IPS-15b (cell line): ENCODE measurements at regions not wholly inside any gene's neighbourhood (a gene's known extent, or its start where the extent isn't known, plus 50 kb on each side); places are given as distances from the start of the nearest gene placed in this dataset.

Experiments
- H3K27me3 ChIP-seq: one replicate; pipeline ENCODE4 v1.6.1; 2013; ENCODE audit warnings: low read length; ENCODE audit not compliant: control insufficient read depth, insufficient read depth
- H3K36me3 ChIP-seq: one replicate; pipeline ENCODE4 v1.6.1; 2013; ENCODE audit warnings: low read length; ENCODE audit not compliant: control insufficient read depth, insufficient read depth
- H3K4me1 ChIP-seq: one replicate; pipeline ENCODE4 v1.6.1; 2013; ENCODE audit warnings: mild to moderate bottlenecking, low read length; ENCODE audit not compliant: control insufficient read depth, insufficient read depth
- H3K4me3 ChIP-seq: one replicate; pipeline ENCODE4 v1.5.1; 2013; ENCODE audit warnings: low read depth, low read length
- H3K9ac ChIP-seq: one replicate; pipeline ENCODE4 v1.6.1; 2013; ENCODE audit warnings: low read depth, mild to moderate bottlenecking, low read length
- H3K9me3 ChIP-seq: one replicate; pipeline ENCODE4 v1.6.1; 2013; ENCODE audit warnings: mild to moderate bottlenecking, low read length; ENCODE audit not compliant: control insufficient read depth, insufficient read depth

- Histone ChIP-seq H3K9ac (no peak overlapping the region), H3K36me3 (no peaks in the 10 kb centered on the region), H3K27me3 (no peaks in the 10 kb centered on the region), H3K9me3 (no peaks in the 10 kb centered on the region), H3K4me1 (no peaks in the 10 kb centered on the region), H3K4me3 (no peak overlapping the region)
These were observed 129.4 kb upstream of the TLE3 start for GRCh38 chr15:70227147-70227546.

GRCh38 chr15:70226337-70226980 lies 128.7 kb upstream of the TLE3 start:
- no peak overlapping the region for H3K9ac ChIP-seq
- no peaks in the 10 kb centered on the region for H3K4me1 ChIP-seq
- no peaks in the 10 kb centered on the region for H3K9me3 ChIP-seq
- no peaks in the 10 kb centered on the region for H3K27me3 ChIP-seq
- no peaks in the 10 kb centered on the region for H3K36me3 ChIP-seq
- no peak overlapping the region for H3K4me3 ChIP-seq

- no peaks in the 10 kb centered on the region for H3K4me1 ChIP-seq
- no peaks in the 10 kb centered on the region for H3K27me3 ChIP-seq
- no peaks in the 10 kb centered on the region for H3K36me3 ChIP-seq
- H3K9ac ChIP-seq = no peak overlapping the region
- H3K4me3 ChIP-seq = no peak overlapping the region
- H3K9me3 ChIP-seq = no peaks in the 10 kb centered on the region
These were observed 127.7 kb upstream of the TLE3 start for GRCh38 chr15:70225416-70225815.

DNA sequence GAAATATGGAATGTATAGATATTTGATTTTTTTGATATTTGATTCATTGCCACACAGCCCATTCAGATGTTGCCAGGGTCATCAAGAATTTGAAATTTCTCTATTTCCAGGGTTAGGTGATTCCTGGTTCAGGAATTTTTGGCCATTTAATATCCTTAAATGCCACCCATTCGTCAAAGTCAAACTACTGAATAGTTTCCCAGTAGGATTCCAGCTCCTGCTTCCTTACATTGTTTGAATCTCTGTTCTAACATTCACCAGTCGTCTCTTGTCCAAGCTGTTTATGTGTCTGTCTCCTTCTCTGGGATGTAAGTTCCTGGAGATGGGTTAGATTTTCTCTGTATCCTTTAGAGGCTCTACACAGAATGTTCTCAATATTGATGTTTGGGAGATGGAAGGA lies 124.9 kb upstream of the TLE3 start:
- Histone ChIP-seq H3K9ac (no peak overlapping the region), H3K27me3 (no peaks in the 10 kb centered on the region), H3K4me3 (no peak overlapping the region), H3K9me3 (no peaks in the 10 kb centered on the region), H3K36me3 (no peaks in the 10 kb centered on the region), H3K4me1 (peaks cover 3% of the 10 kb centered on the region)

GRCh38 chr15:70220490-70221096 lies 122.9 kb upstream of the TLE3 start:
- peaks cover 3% of the 10 kb centered on the region for H3K4me1 ChIP-seq
- no peak overlapping the region for H3K4me3 ChIP-seq
- H3K36me3 ChIP-seq = no peaks in the 10 kb centered on the region
- H3K27me3 ChIP-seq = no peaks in the 10 kb centered on the region
- H3K9ac ChIP-seq = no peak overlapping the region
- H3K9me3 ChIP-seq = no peaks in the 10 kb centered on the region

DNA sequence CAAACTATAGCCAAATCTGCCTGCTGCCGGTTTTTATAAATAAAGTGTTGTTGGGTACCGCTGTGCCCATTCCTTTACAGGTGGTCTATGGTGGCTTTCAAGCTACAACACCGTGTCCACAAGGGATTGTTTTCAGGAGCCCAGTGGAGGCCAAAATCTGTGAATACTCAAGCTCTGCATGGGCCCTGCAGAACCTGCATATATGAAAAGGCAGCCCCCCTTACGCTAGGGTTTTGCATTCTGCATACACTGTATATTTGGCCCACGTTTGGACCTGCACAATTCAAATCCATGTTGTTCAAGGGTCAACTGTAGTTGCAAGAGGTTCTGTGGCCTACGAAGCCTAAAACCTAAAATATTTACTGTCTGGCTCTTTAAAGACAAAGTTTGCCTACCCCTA lies 122.2 kb upstream of the TLE3 start:
- Histone ChIP-seq H3K4me3 (no peak overlapping the region), H3K27me3 (no peaks in the 10 kb centered on the region), H3K36me3 (no peaks in the 10 kb centered on the region), H3K9ac (no peak overlapping the region), H3K4me1 (peaks cover 3% of the 10 kb centered on the region), H3K9me3 (no peaks in the 10 kb centered on the region)

DNA sequence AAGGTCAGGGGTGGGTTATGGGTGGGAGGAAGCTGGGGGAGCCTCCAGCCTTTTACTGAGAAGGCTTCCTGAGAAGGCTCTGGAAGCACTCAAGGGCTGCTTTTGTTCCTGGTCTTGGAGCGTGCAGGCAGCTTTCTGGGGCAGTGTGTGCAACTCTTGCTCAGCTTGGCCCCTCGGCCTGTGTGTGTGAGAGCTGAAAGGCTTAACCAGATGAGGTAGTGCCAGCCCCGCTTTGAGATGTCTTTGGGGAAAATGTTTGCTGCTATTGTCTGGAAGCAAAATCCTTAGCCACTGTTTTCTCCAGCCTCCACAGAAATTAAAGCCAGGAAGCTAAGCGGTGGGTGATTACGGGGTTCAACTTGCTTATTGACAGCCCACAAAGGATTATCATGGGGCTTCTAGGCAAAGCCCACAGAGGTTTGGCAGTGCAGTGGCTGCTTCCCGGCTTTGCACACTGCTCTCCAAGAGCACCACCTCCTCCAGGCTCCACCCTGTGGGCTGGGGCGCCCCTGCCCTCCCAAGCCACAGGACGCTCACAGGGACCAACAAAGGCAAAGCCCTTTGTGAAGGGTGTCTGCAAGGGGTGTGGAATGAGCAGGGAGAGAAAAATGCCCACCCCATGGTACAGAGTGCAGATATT lies 121.7 kb upstream of the TLE3 start:
- no peaks in the 10 kb centered on the region for H3K36me3 ChIP-seq
- H3K9me3 ChIP-seq = no peaks in the 10 kb centered on the region

DNA sequence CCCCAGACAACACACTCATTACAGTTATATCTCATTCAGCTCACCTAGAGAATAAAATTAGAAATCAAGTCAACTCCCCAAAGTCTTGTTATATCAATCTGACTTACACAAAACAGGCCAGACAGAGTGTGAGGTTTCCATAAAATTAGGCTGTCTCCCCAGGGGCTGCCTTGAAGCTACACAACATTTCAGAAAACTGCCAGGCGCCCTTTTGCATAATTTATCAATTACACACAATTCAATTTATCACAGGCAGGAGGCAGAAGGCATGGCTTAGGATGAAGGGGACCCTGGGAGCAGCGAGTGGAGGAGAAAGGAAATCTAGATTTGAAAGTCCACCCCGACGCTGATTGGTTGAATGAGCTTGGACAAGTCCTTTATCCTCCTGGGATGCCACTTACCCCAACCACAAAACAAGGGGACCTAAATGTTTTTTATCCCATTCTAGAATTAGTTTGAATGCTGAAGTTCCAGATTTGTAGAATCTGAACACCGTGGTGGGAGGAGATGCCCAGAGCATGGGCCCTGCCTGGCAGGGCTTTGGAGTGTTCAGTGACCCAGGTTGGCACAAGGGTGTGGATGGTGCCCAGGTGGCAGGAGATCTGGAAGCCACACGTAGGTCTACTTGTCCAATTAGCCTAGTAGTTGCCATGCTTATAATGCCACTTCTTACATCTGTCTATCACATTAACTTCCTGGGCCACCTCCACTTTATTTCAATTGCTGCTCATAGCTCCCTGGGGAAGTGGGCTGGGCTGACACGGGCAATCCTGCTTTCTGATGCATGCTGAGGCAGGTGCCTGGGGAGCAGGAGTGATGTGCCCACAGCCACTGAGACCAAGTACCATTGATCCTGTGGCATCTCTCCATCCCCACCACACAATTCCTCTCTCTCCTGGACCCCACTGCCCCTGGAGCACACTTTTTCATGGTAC lies 119.8 kb upstream of the TLE3 start:
- Histone ChIP-seq H3K9me3 (no peaks in the 10 kb centered on the region), H3K27me3 (no peaks in the 10 kb centered on the region), H3K9ac (no peak overlapping the region), H3K4me3 (no peak overlapping the region), H3K4me1 (peaks cover 3% of the 10 kb centered on the region), H3K36me3 (no peaks in the 10 kb centered on the region)

More for the DNA sequence above, 121.7 kb upstream of the TLE3 start:
- H3K4me3 ChIP-seq = no peak overlapping the region
- H3K4me1 ChIP-seq = peaks cover 3% of the 10 kb centered on the region
- H3K9ac ChIP-seq = no peak overlapping the region
- no peaks in the 10 kb centered on the region for H3K27me3 ChIP-seq

DNA sequence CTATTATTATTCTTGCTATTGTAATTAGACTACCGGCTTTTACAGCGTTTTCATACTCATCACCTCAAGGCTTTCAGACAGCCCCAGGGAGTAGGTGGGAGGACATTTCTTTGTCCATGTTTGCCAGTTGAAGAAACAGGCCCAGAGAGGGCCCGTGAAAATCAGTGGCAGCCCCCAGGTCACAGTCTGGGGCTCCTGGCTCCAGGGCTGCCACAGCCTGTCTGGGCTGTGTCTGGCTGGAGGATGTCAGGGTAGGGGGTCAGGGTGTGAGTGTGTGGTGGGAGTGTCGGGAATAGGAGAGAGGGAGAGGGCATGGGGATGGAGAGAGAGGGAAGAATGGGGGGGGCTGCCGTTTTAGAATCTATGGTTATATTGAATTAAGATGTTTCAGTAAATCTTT lies 118.2 kb upstream of the TLE3 start:
- no peak overlapping the region for H3K4me3 ChIP-seq
- H3K9ac ChIP-seq = no peak overlapping the region
- H3K4me1 ChIP-seq = peaks cover 3% of the 10 kb centered on the region
- peaks cover 2% of the 10 kb centered on the region for H3K27me3 ChIP-seq
- H3K9me3 ChIP-seq = no peaks in the 10 kb centered on the region
- H3K36me3 ChIP-seq = no peaks in the 10 kb centered on the region

DNA sequence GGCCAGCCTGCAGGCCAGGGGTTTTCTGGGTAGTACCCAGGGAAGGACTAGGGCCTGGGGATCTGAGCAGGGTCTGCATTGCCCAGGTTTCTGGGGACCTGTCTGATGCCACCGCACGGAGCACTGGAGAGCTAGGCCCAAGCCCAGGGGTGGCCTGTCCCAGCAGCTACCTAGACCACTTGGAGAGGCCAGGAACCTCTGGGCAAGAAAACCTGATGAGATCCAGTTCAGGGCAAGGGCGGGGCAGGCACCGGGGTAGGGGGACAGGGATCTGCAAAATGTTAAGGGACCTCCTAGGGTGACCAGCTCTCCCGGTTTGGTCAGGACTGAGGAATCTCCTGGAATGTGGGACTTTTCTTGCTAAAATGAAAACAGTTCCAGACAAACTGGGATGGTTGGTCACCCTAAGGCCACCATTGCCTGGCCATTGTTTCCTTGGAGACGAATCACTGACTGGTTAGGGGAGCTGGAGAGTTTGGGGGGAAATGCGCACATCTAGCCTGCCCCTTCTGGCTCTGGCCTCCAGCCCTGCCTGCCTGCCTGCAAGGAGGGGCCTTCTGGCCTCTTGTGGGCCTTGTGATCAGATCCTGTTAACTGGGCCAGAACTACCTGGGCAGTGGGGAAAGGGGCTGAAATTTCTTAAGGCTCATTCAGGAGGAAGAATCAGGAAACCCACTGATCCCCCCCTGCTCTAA lies 117.4 kb upstream of the TLE3 start:
- Histone ChIP-seq H3K27me3 (peaks cover 2% of the 10 kb centered on the region), H3K36me3 (no peaks in the 10 kb centered on the region), H3K9ac (no peak overlapping the region), H3K9me3 (no peaks in the 10 kb centered on the region), H3K4me1 (peaks cover 3% of the 10 kb centered on the region), H3K4me3 (no peak overlapping the region)

GRCh38 chr15:70214276-70214675 lies 116.6 kb upstream of the TLE3 start:
- Histone ChIP-seq H3K9ac (no peak overlapping the region), H3K4me3 (no peak overlapping the region), H3K9me3 (no peaks in the 10 kb centered on the region), H3K36me3 (no peaks in the 10 kb centered on the region), H3K4me1 (peaks cover 1% of the 10 kb centered on the region), H3K27me3 (peaks cover 2% of the 10 kb centered on the region)
